Lower leg skin (tissue), 3 donors: ENCODE measurements at regions not wholly inside any gene's neighbourhood (a gene's known extent, or its start where the extent isn't known, plus 50 kb on each side); places are given as distances from the start of the nearest gene placed in this dataset.

Source experiments
- POLR2A ChIP-seq, 2 donors: fragments of 450-650 bp; IDR thresholded peaks; one replicate each; pipeline ENCODE4 v1.6.1; 2016 to 2017; ENCODE audit warnings: antibody characterized with exemption in 2 of 2, mild to moderate bottlenecking in 1 of 2, moderate library complexity in 1 of 2
- TF ChIP-seq, protein P1 (sequence below), 3 donors: fragments of 450-650 bp; IDR thresholded peaks; one replicate each; pipeline ENCODE4 v1.5.1; 2016; ENCODE audit warnings: antibody characterized with exemption in 3 of 3, mild to moderate bottlenecking in 3 of 3, moderate library complexity in 2 of 3

DNA sequence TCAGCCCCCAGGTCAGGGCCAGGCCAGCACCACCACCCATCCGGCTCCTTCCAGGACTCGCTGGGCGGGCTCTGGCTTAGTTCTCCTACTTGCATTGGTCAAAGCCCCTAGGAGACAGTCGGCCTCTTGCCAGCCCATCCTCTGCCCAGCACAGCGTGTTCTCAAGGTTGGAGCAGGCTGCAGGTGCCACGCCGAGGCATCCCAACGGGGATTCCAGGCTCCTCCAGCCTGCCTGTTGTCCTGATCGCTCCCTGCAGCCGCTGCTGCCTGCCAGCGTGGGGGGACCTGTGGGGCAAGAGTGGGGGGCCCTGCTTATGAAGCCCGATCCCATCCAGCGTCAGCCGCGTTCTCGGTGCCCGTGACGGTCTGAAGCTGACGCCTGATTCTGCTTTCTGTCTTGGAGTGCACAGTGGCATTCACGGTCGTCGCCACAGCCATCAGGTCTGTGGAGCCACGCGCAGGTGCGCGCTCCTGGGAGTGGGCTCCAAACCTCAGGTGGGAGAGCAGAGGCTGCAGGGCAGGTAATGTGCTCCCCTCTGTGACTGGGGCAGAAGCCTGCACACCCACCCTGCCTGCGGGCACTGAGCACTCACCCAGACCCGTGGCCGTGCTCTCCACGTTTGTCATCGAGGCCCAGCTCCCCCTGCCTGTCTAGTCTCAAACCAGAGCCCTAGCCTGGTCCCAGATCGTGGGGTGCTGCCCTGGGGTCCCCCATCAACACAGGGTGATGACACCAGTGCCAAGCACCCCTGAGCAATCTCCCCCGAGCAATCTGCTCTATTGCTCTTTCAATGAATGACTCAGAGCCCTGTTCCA, 991.6 kb downstream of the BRD1 start:
- TF ChIP-seq, protein P1, sequence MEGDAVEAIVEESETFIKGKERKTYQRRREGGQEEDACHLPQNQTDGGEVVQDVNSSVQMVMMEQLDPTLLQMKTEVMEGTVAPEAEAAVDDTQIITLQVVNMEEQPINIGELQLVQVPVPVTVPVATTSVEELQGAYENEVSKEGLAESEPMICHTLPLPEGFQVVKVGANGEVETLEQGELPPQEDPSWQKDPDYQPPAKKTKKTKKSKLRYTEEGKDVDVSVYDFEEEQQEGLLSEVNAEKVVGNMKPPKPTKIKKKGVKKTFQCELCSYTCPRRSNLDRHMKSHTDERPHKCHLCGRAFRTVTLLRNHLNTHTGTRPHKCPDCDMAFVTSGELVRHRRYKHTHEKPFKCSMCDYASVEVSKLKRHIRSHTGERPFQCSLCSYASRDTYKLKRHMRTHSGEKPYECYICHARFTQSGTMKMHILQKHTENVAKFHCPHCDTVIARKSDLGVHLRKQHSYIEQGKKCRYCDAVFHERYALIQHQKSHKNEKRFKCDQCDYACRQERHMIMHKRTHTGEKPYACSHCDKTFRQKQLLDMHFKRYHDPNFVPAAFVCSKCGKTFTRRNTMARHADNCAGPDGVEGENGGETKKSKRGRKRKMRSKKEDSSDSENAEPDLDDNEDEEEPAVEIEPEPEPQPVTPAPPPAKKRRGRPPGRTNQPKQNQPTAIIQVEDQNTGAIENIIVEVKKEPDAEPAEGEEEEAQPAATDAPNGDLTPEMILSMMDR (IDR thresholded peaks at IDR 0.05) = no peak
- no peak for TF ChIP-seq POLR2A (IDR thresholded peaks at IDR 0.05)
